Fibroblast of the aortic adventitia (primary cell): ENCODE measurements at regions not wholly inside any gene's neighbourhood (a gene's known extent, or its start where the extent isn't known, plus 50 kb on each side); places are given as distances from the start of the nearest gene placed in this dataset.
A peak's percentile ranks its signal among the peaks of the same experiment; 100 is the strongest.

Experiments used
- DNase-seq: peaks from one replicate; pipeline ENCODE4 v3.0.0-alpha.2; 2010; ENCODE audit warnings: low read depth
- H3K4me3 ChIP-seq: 2 replicates; pipeline ENCODE4 v1.5.1; 2011; ENCODE audit warnings: low read depth, mild to moderate bottlenecking, control low read depth, low read length, moderate library complexity
- CTCF ChIP-seq: IDR thresholded peaks from 2 replicates; pipeline ENCODE4 v1.5.1; 2011; ENCODE audit warnings: mild to moderate bottlenecking, low read length, control low read depth, inconsistent platforms; ENCODE audit not compliant: insufficient read depth

GRCh38 chr12:123047289-123047688 is 66.8 kb downstream of the ARL6IP4 start:
- TF ChIP-seq CTCF: no peak
- no peak for DNase-seq
- no peak overlapping the region for H3K4me3 ChIP-seq

- no peak overlapping the region for H3K4me3 ChIP-seq
- no peak for TF ChIP-seq CTCF
- DNase-seq: no peak
Measured at GRCh38 chr12:123046431-123046830, 66.0 kb downstream of the ARL6IP4 start.

- no peak for DNase-seq
- TF ChIP-seq CTCF: no peak
- H3K4me3 ChIP-seq: no peak overlapping the region
Measured at GRCh38 chr12:123045678-123046077, 65.2 kb downstream of the ARL6IP4 start.

- TF ChIP-seq CTCF: no peak
- DNase-seq: no peak
- H3K4me3 ChIP-seq: no peak overlapping the region
Measured at GRCh38 chr12:123044351-123044750, 63.9 kb downstream of the ARL6IP4 start.

GRCh38 chr12:123043536-123044001 is 63.1 kb downstream of the ARL6IP4 start:
- TF ChIP-seq CTCF: peak; percentile 82
- no peak overlapping the region for H3K4me3 ChIP-seq
- peak; percentile 91 for DNase-seq

GRCh38 chr12:123042833-123043232 is 62.4 kb downstream of the ARL6IP4 start:
- H3K4me3 ChIP-seq: no peak overlapping the region
- no peak for TF ChIP-seq CTCF
- DNase-seq: no peak
